ENCODE measurements at regions not wholly inside any gene's neighbourhood (a gene's known extent, or its start where the extent isn't known, plus 50 kb on each side); places are given as distances from the start of the nearest gene placed in this dataset.
"Not testable (repeated sequence)": the region's sequence is repeated elsewhere in the genome, so short reads cannot be mapped to it uniquely, and the experiment has no call there.

GRCh38 chr21:10461445-10461844, 59.9 kb upstream of the TPTE start:
- TF ChIP-seq POLR2AphosphoS5, NRF1 (IDR thresholded peaks at IDR 0.05; ENCODE audit: low read depth, low read length): not testable (repeated sequence)

Measured in H1 (cell line).